Keratinocyte (primary cell): ENCODE measurements at regions not wholly inside any gene's neighbourhood (a gene's known extent, or its start where the extent isn't known, plus 50 kb on each side); places are given as distances from the start of the nearest gene placed in this dataset.
"Not testable (repeated sequence)": the region's sequence is repeated elsewhere in the genome, so short reads cannot be mapped to it uniquely, and the experiment has no call there.

Experiments
- DNase-seq: peaks from one replicate; pipeline ENCODE4 v3.0.0-alpha.2; 2011; ENCODE audit warnings: low read depth, missing footprints, low spot score
- FAIRE-seq: peaks from 2 replicates; lab custom pipeline; 2011; peaks lifted over from hg19 to GRCh38; lab: Jason Lieb, UNC
- H2AFZ ChIP-seq: 2 replicates; pipeline ENCODE4 v1.6.0; 2012; ENCODE audit warnings: low read length, control low read depth, inconsistent platforms; ENCODE audit not compliant: control insufficient read depth
- H3K27ac ChIP-seq: 2 replicates; pipeline ENCODE4 v1.5.1; 2011; ENCODE audit warnings: low read length; ENCODE audit not compliant: control insufficient read depth, insufficient read depth
- H3K27me3 ChIP-seq: 3 replicates; pipeline ENCODE4 v1.6.0; 2011; ENCODE audit warnings: low read length; ENCODE audit not compliant: control insufficient read depth, insufficient read depth; ENCODE audit errors: extremely low read depth
- H3K36me3 ChIP-seq, 2 experiments: 2 replicates in 1 of 2; 3 replicates in 1 of 2; pipeline ENCODE4 v1.5.1; 2011; ENCODE audit warnings: low read length in 2 of 2, mild to moderate bottlenecking in 1 of 2; ENCODE audit not compliant: control insufficient read depth in 2 of 2, insufficient read depth in 2 of 2; ENCODE audit errors: extremely low read depth in 1 of 2
- H3K4me1 ChIP-seq: 3 replicates; pipeline ENCODE4 v1.5.1; 2011; ENCODE audit warnings: low read length; ENCODE audit not compliant: control insufficient read depth, insufficient read depth; ENCODE audit errors: extremely low read depth
- H3K4me2 ChIP-seq: 3 replicates; pipeline ENCODE4 v1.6.0; 2011; ENCODE audit warnings: low read depth, low read length; ENCODE audit not compliant: control insufficient read depth, insufficient read depth; ENCODE audit errors: extremely low read depth
- H3K4me3 ChIP-seq, 3 experiments: fragments of 200-600 bp in 1 of 3; sonication (generic) in 1 of 3; 2 replicates in 2 of 3; 3 replicates in 1 of 3; pipeline ENCODE4 v1.5.1; 2011 to 2016; ENCODE audit warnings: low read length in 3 of 3, mild to moderate bottlenecking in 3 of 3, control low read depth in 2 of 3, inconsistent platforms in 1 of 3, low read depth in 1 of 3, mixed read lengths in 1 of 3, mixed run types in 1 of 3, moderate library complexity in 1 of 3; ENCODE audit not compliant: control insufficient read depth in 2 of 3, insufficient read depth in 2 of 3; ENCODE audit errors: extremely low read depth in 1 of 3
- H3K79me2 ChIP-seq: 2 replicates; pipeline ENCODE4 v1.6.0; 2012; ENCODE audit warnings: low read length; ENCODE audit not compliant: control insufficient read depth, insufficient read depth
- H3K9ac ChIP-seq: 3 replicates; pipeline ENCODE4 v1.6.0; 2011; ENCODE audit warnings: low read length; ENCODE audit not compliant: control insufficient read depth, insufficient read depth; ENCODE audit errors: extremely low read depth
- H3K9me1 ChIP-seq: 3 replicates; pipeline ENCODE4 v1.6.0; 2011; ENCODE audit warnings: low read length; ENCODE audit not compliant: control insufficient read depth, insufficient read depth; ENCODE audit errors: extremely low read depth
- H3K9me3 ChIP-seq: 2 replicates; pipeline ENCODE4 v1.5.1; 2012; ENCODE audit warnings: low read depth, low read length; ENCODE audit not compliant: control insufficient read depth
- H4K20me1 ChIP-seq: 3 replicates; pipeline ENCODE4 v1.6.0; 2011; ENCODE audit warnings: low read length; ENCODE audit not compliant: control insufficient read depth, insufficient read depth; ENCODE audit errors: extremely low read depth
- CTCF ChIP-seq, 3 experiments: IDR thresholded peaks in 1 of 3; conservative IDR thresholded peaks in 1 of 3; optimal IDR thresholded peaks in 1 of 3; 2 replicates in 2 of 3; 3 replicates in 1 of 3; pipeline versions ENCODE3 to v1.5.1; 2011; ENCODE audit warnings: low read length in 3 of 3, mild to moderate bottlenecking in 3 of 3, moderate library complexity in 2 of 3, control low read depth in 1 of 3, inconsistent platforms in 1 of 3; ENCODE audit not compliant: insufficient read depth in 2 of 3; ENCODE audit errors: extremely low read depth in 1 of 3
- EZH2 ChIP-seq: IDR thresholded peaks from one replicate; pipeline ENCODE4 v1.6.1; 2012; ENCODE audit warnings: inconsistent platforms, mild to moderate bottlenecking, low read length, moderate library complexity
- dilution Hi-C: fragments of 300-500 bp; cut with MboI; formaldehyde crosslinking; loops from one replicate; pipeline ENCODE4 v1.7.0; 2020; ENCODE audit warnings: low sequenced_read_pairs; ENCODE audit not compliant: extremely low pct_ligation_motif_present

GRCh38 chr2:200125444-200126284, 170.3 kb downstream of the MAIP1 start:
- Histone ChIP-seq H3K4me1 (peaks cover 14% of the 10 kb centered on the region), H2AFZ (no peak overlapping the region), H3K9me1 (no peaks in the 10 kb centered on the region), H3K36me3 (no peaks in the 10 kb centered on the region), H3K9ac (no peak overlapping the region), H3K27ac (no peak overlapping the region), H3K79me2 (no peaks in the 10 kb centered on the region), H3K9me3 (no peaks in the 10 kb centered on the region), H3K4me3 (no peak overlapping the region), H4K20me1 (no peaks in the 10 kb centered on the region), H3K4me2 (no peak overlapping the region), H3K27me3 (no peaks in the 10 kb centered on the region)
- dilution Hi-C loops: no loop called here
- FAIRE-seq: no peak
- DNase-seq: no peak
- TF ChIP-seq CTCF (optimal IDR thresholded peaks at IDR 0.05 in 1 of 3, IDR thresholded peaks at IDR 0.05 in 1 of 3, conservative IDR thresholded peaks at IDR 0.05 in 1 of 3; ENCODE audit: extremely low read depth in 1 of 3, insufficient read depth in 2 of 3, low read length in 3 of 3): no peak
- no peak for TF ChIP-seq EZH2

GRCh38 chr2:200126285-200126670, 170.9 kb downstream of the MAIP1 start:
- H3K9me1 ChIP-seq, H3K36me3 ChIP-seq, H3K9me3 ChIP-seq, H3K79me2 ChIP-seq, DNase-seq, H3K9ac ChIP-seq, H3K4me2 ChIP-seq, FAIRE-seq, H4K20me1 ChIP-seq, H3K27me3 ChIP-seq, H3K27ac ChIP-seq, dilution Hi-C loops, H2AFZ ChIP-seq, H3K4me3 ChIP-seq: not testable (repeated sequence)
- H3K4me1 ChIP-seq: peaks cover 19% of the 10 kb centered on the region

- H3K79me2 ChIP-seq, H3K9ac ChIP-seq, H3K4me2 ChIP-seq, H3K36me3 ChIP-seq, H3K27ac ChIP-seq, FAIRE-seq, H4K20me1 ChIP-seq, dilution Hi-C loops, H3K4me3 ChIP-seq, H3K27me3 ChIP-seq, DNase-seq, H3K9me3 ChIP-seq, H3K9me1 ChIP-seq, H2AFZ ChIP-seq: not testable (repeated sequence)
- H3K4me1 ChIP-seq: peaks cover 19% of the 10 kb centered on the region
Observed at GRCh38 chr2:200126680-200127079, 171.3 kb downstream of the MAIP1 start.
